ENCODE measurements at regions not wholly inside any gene's neighbourhood (a gene's known extent, or its start where the extent isn't known, plus 50 kb on each side); places are given as distances from the start of the nearest gene placed in this dataset.

- no peak for DNase-seq
- in situ Hi-C loops (cut with HindIII; ENCODE audit: low pct_ligation_motif_present, low pct_unique_long_range_greater_than_20kb, low sequenced_read_pairs): no loop called here
These were observed 320.5 kb downstream of the FSIP2 start for GRCh38 chr2:186059096-186059495.

GRCh38 chr2:186060744-186061440 is 322.3 kb downstream of the FSIP2 start:
- in situ Hi-C loops (cut with HindIII; ENCODE audit: low pct_ligation_motif_present, low pct_unique_long_range_greater_than_20kb, low sequenced_read_pairs): no loop called here
- no peak for DNase-seq

GRCh38 chr2:186064507-186064906 is 325.9 kb downstream of the FSIP2 start:
- in situ Hi-C loops (cut with HindIII; ENCODE audit: low pct_ligation_motif_present, low pct_unique_long_range_greater_than_20kb, low sequenced_read_pairs): no loop called here
- DNase-seq: no peak

- no peak for DNase-seq
- in situ Hi-C loops (cut with HindIII; ENCODE audit: low pct_ligation_motif_present, low pct_unique_long_range_greater_than_20kb, low sequenced_read_pairs): no loop called here
These were observed 326.9 kb downstream of the FSIP2 start for GRCh38 chr2:186065491-186065890.

GRCh38 chr2:186068139-186068801 is 329.7 kb downstream of the FSIP2 start:
- no peak for DNase-seq
- in situ Hi-C loops (cut with HindIII; ENCODE audit: low pct_ligation_motif_present, low pct_unique_long_range_greater_than_20kb, low sequenced_read_pairs): no loop called here

GRCh38 chr2:186069676-186070075 is 331.1 kb downstream of the FSIP2 start:
- DNase-seq: no peak
- in situ Hi-C loops (cut with HindIII; ENCODE audit: low pct_ligation_motif_present, low pct_unique_long_range_greater_than_20kb, low sequenced_read_pairs): no loop called here

- no peak for DNase-seq
- in situ Hi-C loops (cut with HindIII; ENCODE audit: low pct_ligation_motif_present, low pct_unique_long_range_greater_than_20kb, low sequenced_read_pairs): no loop called here
These were observed 346.6 kb downstream of the FSIP2 start for GRCh38 chr2:186085226-186085625.

- DNase-seq: no peak
- in situ Hi-C loops (cut with HindIII; ENCODE audit: low pct_ligation_motif_present, low pct_unique_long_range_greater_than_20kb, low sequenced_read_pairs): no loop called here
These were observed 354.6 kb downstream of the FSIP2 start for GRCh38 chr2:186093174-186093573.

- DNase-seq: no peak
- in situ Hi-C loops (cut with HindIII; ENCODE audit: low pct_ligation_motif_present, low pct_unique_long_range_greater_than_20kb, low sequenced_read_pairs): no loop called here
These were observed 360.2 kb downstream of the FSIP2 start for GRCh38 chr2:186098821-186099220.

GRCh38 chr2:186099826-186100225 is 361.2 kb downstream of the FSIP2 start:
- in situ Hi-C loops (cut with HindIII; ENCODE audit: low pct_ligation_motif_present, low pct_unique_long_range_greater_than_20kb, low sequenced_read_pairs): no loop called here
- DNase-seq: no peak

GRCh38 chr2:186100636-186101035 is 362.0 kb downstream of the FSIP2 start:
- no peak for DNase-seq

GRCh38 chr2:186101616-186102015 is 363.0 kb downstream of the FSIP2 start:
- no peak for DNase-seq
- in situ Hi-C loops (cut with HindIII; ENCODE audit: low pct_ligation_motif_present, low pct_unique_long_range_greater_than_20kb, low sequenced_read_pairs): no loop called here

More at GRCh38 chr2:186100636-186101035, 362.0 kb downstream of the FSIP2 start:
- in situ Hi-C loops (cut with HindIII; ENCODE audit: low pct_ligation_motif_present, low pct_unique_long_range_greater_than_20kb, low sequenced_read_pairs): no loop called here

- no peak for DNase-seq
- in situ Hi-C loops (cut with HindIII; ENCODE audit: low pct_ligation_motif_present, low pct_unique_long_range_greater_than_20kb, low sequenced_read_pairs): no loop called here
These were observed 364.7 kb downstream of the FSIP2 start for GRCh38 chr2:186103276-186103675.

GRCh38 chr2:186105016-186105724 is 366.6 kb downstream of the FSIP2 start:
- in situ Hi-C loops (cut with HindIII; ENCODE audit: low pct_ligation_motif_present, low pct_unique_long_range_greater_than_20kb, low sequenced_read_pairs): no loop called here
- DNase-seq: no peak

GRCh38 chr2:186108470-186108869 is 369.9 kb downstream of the FSIP2 start:
- no peak for DNase-seq

GRCh38 chr2:186113284-186113683 is 372.8 kb upstream of the ZC3H15 start:
- no peak for DNase-seq
- in situ Hi-C loops (cut with HindIII; ENCODE audit: low pct_ligation_motif_present, low pct_unique_long_range_greater_than_20kb, low sequenced_read_pairs): no loop called here

More at GRCh38 chr2:186108470-186108869, 369.9 kb downstream of the FSIP2 start:
- in situ Hi-C loops (cut with HindIII; ENCODE audit: low pct_ligation_motif_present, low pct_unique_long_range_greater_than_20kb, low sequenced_read_pairs): no loop called here

- no peak for DNase-seq
- in situ Hi-C loops (cut with HindIII; ENCODE audit: low pct_ligation_motif_present, low pct_unique_long_range_greater_than_20kb, low sequenced_read_pairs): no loop called here
These were observed 360.9 kb upstream of the ZC3H15 start for GRCh38 chr2:186125156-186125555.

- in situ Hi-C loops (cut with HindIII; ENCODE audit: low pct_ligation_motif_present, low pct_unique_long_range_greater_than_20kb, low sequenced_read_pairs): no loop called here
- no peak for DNase-seq
These were observed 360.4 kb upstream of the ZC3H15 start for GRCh38 chr2:186125625-186126024.

- in situ Hi-C loops (cut with HindIII; ENCODE audit: low pct_ligation_motif_present, low pct_unique_long_range_greater_than_20kb, low sequenced_read_pairs): no loop called here
- no peak for DNase-seq
These were observed 359.9 kb upstream of the ZC3H15 start for GRCh38 chr2:186126181-186126580.

Data from ACHN (cell line).